A172 (cell line): ENCODE measurements at regions not wholly inside any gene's neighbourhood (a gene's known extent, or its start where the extent isn't known, plus 50 kb on each side); places are given as distances from the start of the nearest gene placed in this dataset.
A peak's percentile ranks its signal among the peaks of the same experiment; 100 is the strongest.

Experiments
- DNase-seq: peaks from one replicate; pipeline ENCODE4 v3.0.0-alpha.2; 2015; ENCODE audit warnings: low spot score

DNA sequence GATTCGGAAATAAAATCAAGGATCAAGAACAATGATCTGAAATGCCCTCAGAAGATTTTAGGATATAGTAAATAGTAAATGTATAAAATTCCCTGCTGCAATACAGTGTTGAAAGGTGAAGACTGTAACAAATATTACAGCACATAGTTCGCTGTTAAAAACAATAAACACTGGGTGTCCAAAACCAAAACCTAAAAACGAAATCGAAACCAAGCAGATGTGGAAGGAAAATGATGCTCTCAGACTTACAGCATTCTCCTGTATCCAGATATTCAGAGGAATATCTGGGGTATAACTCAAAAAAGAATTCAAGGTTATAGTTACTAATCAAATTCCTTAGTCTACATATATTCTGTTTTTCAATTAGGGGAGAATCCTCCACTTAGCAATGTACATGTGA is 708.1 kb upstream of the PCDH15 start:
- DNase-seq, result peak; percentile 43

GRCh38 chr10:55500931-55501559 is 700.0 kb upstream of the PCDH15 start:
- peak; percentile 59 for DNase-seq

- no peak for DNase-seq
These were observed 697.0 kb upstream of the PCDH15 start for GRCh38 chr10:55497893-55498499.

DNA sequence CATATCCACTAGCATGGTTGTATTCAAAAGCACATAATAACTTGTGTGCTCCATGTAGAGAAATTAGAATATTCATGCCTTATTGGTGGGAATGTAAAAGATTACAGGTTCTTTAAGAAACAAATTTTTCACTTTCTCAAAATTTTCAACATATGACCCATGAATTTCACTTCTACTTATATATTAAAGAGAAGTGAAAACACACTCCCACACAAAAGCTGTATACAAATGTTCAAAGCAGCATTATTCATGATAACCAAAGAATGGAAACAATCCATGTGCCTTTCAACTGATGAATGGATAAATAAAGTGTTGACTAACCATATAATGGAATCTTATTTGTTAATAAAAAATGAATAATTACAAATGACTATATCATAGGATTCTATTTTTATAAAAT is 694.5 kb upstream of the PCDH15 start:
- no peak for DNase-seq

DNA sequence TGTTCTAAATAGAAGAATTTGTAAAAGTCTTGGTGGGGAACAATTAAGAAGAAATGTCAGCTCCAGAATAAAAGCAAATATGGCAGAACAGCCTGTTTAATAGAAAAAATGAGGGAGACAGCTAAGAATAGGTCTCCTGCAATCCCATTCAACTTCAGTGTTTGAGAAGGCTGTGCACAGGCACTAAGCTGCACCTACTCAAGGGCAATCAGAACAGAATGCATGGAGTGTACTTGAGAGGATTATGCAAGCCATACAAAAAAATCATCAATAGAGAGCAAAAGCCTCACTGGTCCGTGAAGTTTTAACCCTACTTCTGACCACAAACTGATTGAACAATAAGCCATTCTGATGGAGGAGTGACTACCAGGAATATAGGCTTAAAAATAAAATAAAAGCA is 690.7 kb upstream of the PCDH15 start:
- DNase-seq, result no peak

DNA sequence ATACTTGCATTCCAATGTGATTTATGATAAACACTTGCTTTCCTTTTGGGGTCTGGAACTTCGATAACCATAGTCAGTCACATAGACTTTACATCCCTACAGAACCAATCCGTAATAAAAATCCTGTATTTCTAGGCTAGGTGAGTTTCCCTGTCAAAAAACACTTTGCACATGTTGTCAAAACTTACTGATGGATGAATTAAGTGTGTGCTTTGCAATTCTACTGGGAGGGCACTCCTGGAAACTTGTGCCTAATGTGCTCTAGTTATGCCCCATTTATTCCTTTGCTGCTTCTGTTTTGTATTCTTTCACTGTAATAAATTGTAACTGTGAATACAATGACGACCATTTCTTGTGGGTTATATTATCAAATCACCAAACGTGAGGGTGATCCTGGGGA is 684.8 kb upstream of the PCDH15 start:
- no peak for DNase-seq

GRCh38 chr10:55476129-55476528 is 675.1 kb upstream of the PCDH15 start:
- DNase-seq, result no peak

DNA sequence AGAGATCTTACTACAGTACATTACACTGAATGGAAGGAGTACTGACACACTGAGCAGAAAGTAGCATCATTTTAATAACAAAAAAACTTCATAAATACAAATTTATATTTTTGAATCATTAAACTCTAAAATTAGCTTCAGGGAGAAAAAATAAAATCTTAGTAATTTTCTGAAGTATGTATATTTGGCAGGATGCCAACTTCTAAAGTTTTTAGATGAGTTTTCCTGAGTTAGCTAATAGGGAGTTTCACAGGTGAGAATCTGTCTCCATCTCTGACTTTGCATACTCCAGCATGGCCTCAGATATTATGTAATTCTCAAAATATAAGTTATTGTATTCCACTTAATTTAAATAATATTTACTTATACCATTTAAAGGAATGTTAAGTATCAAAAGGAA is 673.2 kb upstream of the PCDH15 start:
- DNase-seq, result no peak

DNA sequence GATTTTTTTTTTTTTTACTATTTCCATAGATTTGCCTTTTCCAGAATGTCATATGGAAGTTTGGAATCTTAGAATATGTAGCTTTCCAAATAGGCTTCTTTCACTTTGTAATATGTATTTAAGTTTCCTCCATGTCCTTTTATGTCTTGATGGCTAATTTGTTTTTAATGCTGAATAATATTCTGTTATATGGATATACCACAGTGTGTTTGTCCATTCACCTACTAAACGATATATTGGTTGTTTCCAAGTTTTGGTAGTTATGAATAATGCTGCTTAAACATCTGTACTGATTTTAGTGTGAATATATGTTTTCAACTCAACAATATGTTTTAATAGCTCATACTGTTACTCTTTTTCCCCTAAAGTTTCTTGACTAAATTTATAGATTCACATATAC is 669.8 kb upstream of the PCDH15 start:
- DNase-seq, result no peak

GRCh38 chr10:55466806-55467504 is 665.9 kb upstream of the PCDH15 start:
- no peak for DNase-seq

GRCh38 chr10:55464083-55464482 is 663.1 kb upstream of the PCDH15 start:
- DNase-seq, result no peak

- DNase-seq, result no peak
These were observed 659.0 kb upstream of the PCDH15 start for GRCh38 chr10:55460008-55460407.

GRCh38 chr10:55449981-55450380 is 649.0 kb upstream of the PCDH15 start:
- DNase-seq, result no peak

GRCh38 chr10:55446441-55447002 is 645.5 kb upstream of the PCDH15 start:
- DNase-seq, result no peak

DNA sequence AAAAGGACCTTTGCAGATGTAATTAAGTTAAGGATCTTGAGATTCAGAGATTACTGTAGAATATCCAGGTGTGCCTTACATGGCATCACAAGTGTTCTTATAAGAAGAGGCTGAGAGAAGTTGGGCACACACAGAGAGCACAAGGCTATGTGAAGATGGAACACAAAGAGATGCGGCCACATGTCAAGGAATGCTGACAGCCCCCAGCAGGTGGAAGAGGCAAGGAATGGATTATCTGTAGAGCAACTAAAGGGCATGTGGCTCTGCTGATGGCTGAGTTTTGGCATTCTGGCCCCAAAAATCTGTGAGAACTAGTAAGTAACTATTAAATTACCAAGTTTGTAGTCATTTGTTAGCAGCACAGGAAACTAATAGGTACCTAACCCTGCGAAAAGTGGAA is 640.7 kb upstream of the PCDH15 start:
- no peak for DNase-seq

GRCh38 chr10:55426138-55426537 is 625.1 kb upstream of the PCDH15 start:
- DNase-seq, result no peak

- DNase-seq, result peak; percentile 58
These were observed 609.4 kb upstream of the PCDH15 start for GRCh38 chr10:55410415-55410885.

DNA sequence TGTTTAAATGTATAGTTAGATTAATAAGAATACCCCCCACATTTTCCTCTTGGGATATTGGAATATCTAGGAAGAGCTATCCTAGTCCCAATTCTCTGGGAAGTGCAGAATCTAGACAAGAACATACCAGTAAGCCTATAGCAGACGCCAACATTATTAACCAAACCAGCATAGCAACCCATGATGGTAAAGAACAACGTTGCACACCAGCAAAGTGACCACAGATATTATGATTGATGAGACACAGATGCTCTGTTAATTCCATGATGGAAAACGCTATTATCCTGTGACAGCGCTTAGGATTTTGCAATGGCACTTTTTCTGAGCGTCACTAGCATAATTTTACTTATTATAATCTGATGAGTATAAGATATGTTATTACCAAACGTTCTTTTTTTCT is 603.1 kb upstream of the PCDH15 start:
- DNase-seq, result no peak

GRCh38 chr10:55400075-55400849 is 599.2 kb upstream of the PCDH15 start:
- peak; percentile 28 for DNase-seq

DNA sequence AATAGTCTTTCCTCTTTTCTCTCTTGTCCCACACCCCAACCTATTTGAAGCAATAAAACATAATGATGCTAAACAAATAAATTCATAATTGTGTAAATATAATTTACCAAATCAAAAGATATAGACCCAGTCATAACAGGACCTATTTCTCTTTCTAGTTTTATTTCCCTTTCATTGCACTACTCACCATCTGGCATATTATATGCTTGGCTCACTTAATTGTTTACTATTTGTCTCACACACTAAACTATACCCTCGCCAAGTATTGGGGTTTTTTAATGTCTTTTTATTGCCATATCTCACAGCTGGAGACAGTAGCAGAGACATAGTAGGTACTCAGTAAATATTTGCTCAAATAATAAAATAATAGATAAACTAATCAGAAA is 597.5 kb upstream of the PCDH15 start:
- DNase-seq, result no peak

DNA sequence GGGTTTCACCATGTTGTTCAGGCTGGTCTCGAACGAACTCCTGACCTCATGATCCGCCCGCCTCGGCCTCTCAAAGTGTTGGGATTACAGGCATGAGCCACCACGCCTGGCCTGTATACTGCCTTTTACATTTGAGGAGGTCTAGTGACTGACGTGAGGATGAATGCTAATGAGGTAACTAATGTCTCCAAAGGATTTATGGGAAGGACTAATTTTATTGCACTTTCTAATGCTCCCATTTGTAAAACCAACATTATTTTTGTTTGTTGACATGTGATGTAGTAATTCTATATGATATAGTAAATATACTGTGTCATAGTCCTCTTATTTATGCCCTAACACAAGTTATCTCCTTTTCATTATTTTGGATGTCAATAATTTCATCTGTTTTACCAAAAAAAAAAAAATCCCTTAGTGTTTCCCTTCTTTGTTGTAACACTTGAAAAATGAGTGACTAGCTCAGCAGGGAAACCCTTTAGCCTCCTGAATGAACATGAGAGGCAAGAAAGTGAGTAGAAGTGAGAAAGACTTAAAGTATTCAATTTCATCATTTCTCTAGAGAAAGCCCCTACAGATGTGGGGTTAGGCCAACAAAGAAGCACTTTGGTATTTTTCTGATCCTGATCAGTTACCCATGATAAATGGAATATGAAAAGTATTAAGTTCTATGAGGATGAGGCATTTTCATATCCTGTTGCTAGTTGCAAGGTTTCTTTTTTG is 596.9 kb upstream of the PCDH15 start:
- no peak for DNase-seq

DNA sequence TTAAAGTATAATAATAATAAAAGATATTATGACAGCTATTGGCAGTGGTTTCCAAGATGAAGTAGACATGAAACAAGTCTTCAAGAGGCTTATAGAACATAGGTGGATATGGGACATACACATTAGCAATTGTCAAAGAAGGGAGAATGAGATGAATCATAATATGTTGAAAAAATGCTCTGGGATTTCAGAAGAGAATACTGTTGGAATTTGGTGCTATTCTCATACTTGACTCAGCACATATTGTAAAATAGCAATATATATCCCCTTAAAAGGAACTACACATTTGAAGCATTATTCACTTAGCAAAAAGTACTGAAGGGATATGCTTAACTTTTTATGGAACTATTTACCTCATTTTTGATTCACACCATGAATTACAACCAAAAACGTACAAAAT is 577.2 kb upstream of the PCDH15 start:
- no peak for DNase-seq
